SK-N-SH treated with all-trans-retinoic acid at 6 μM for 48 hours (cell line): ENCODE measurements at regions not wholly inside any gene's neighbourhood (a gene's known extent, or its start where the extent isn't known, plus 50 kb on each side); places are given as distances from the start of the nearest gene placed in this dataset.

ENCODE experiments used
- ATAC-seq: fragments of 200-7000 bp; cut with Tn5 transposase; 3 replicates; pipeline ENCODE4 v1.9.1; 2020; ENCODE audit warnings: mild to moderate bottlenecking, moderate library complexity
- ARNTL ChIP-seq: fragments of 450-650 bp; formaldehyde crosslinking; IDR thresholded peaks from 2 replicates; pipeline ENCODE4 v1.5.0; 2020; ENCODE audit warnings: low read depth, mild to moderate bottlenecking, moderate library complexity, borderline replicate concordance
- BACH2 ChIP-seq: fragments of 250-450 bp; sonication (Bioruptor Pico); IDR thresholded peaks from 2 replicates; pipeline ENCODE4 v1.9.0; 2021; ENCODE audit warnings: mild to moderate bottlenecking, borderline replicate concordance
- CREB5 ChIP-seq: fragments of 250-450 bp; sonication (Bioruptor Pico); IDR thresholded peaks from 2 replicates; pipeline ENCODE4 v1.5.1; 2020; ENCODE audit warnings: low read depth, mild to moderate bottlenecking, moderate library complexity
- CSDC2 ChIP-seq: fragments of 250-450 bp; sonication (Bioruptor Pico); IDR thresholded peaks from 2 replicates; pipeline ENCODE4 v1.5.0; 2020; ENCODE audit warnings: mild to moderate bottlenecking, moderate library complexity
- CSRNP3 ChIP-seq: fragments of 250-450 bp; sonication (Bioruptor Pico); IDR thresholded peaks from 2 replicates; pipeline ENCODE4 v1.5.1; 2021; ENCODE audit warnings: mild to moderate bottlenecking, moderate library complexity
- ESRRG ChIP-seq: fragments of 250-450 bp; sonication (Bioruptor Pico); IDR thresholded peaks from 2 replicates; pipeline ENCODE4 v1.6.1; 2021; ENCODE audit warnings: mild to moderate bottlenecking
- GLIS3 ChIP-seq: fragments of 250-450 bp; sonication (Bioruptor Pico); IDR thresholded peaks from 2 replicates; pipeline ENCODE4 v1.5.0; 2020; ENCODE audit warnings: mild to moderate bottlenecking, moderate library complexity
- ISL1 ChIP-seq: fragments of 250-450 bp; sonication (Bioruptor Pico); IDR thresholded peaks from 2 replicates; pipeline ENCODE4 v2.1.2; 2022; ENCODE audit warnings: mild to moderate bottlenecking, moderate library complexity
- OSR1 ChIP-seq: fragments of 250-450 bp; sonication (Bioruptor Pico); IDR thresholded peaks from 2 replicates; pipeline ENCODE4 v1.8.0; 2022; ENCODE audit warnings: moderate library complexity, mild to moderate bottlenecking, inconsistent platforms
- POU6F1 ChIP-seq: fragments of 250-450 bp; sonication (Bioruptor Pico); IDR thresholded peaks from 2 replicates; pipeline ENCODE4 v1.8.0; 2021; ENCODE audit warnings: low read depth, mild to moderate bottlenecking, moderate library complexity, borderline replicate concordance
- PPARA ChIP-seq: fragments of 250-450 bp; sonication (Bioruptor Pico); IDR thresholded peaks from 2 replicates; pipeline ENCODE4 v1.5.0; 2020; ENCODE audit warnings: mild to moderate bottlenecking, borderline replicate concordance
- SNAI2 ChIP-seq: fragments of 250-450 bp; sonication (Bioruptor Pico); IDR thresholded peaks from 2 replicates; pipeline ENCODE4 v1.5.0; 2020; ENCODE audit warnings: mild to moderate bottlenecking, moderate library complexity
- TCF4 ChIP-seq: fragments of 250-450 bp; sonication (Bioruptor Pico); IDR thresholded peaks from 2 replicates; pipeline ENCODE4 v1.8.0; 2021; ENCODE audit warnings: mild to moderate bottlenecking, moderate library complexity, borderline replicate concordance
- TOX ChIP-seq: fragments of 250-450 bp; sonication (Bioruptor Pico); IDR thresholded peaks from 2 replicates; pipeline ENCODE4 v1.8.0; 2021; ENCODE audit warnings: mild to moderate bottlenecking, moderate library complexity, borderline replicate concordance
- TSHZ2 ChIP-seq: fragments of 250-450 bp; sonication (Bioruptor Pico); IDR thresholded peaks from 2 replicates; pipeline ENCODE4 v1.5.0; 2020; ENCODE audit warnings: mild to moderate bottlenecking, moderate library complexity
- ZC3H10 ChIP-seq: fragments of 250-450 bp; sonication (Bioruptor Pico); IDR thresholded peaks from 2 replicates; pipeline ENCODE4 v1.5.1; 2021; ENCODE audit warnings: mild to moderate bottlenecking, moderate library complexity
- ZFP3 ChIP-seq: fragments of 250-450 bp; sonication (Bioruptor Pico); IDR thresholded peaks from 2 replicates; pipeline ENCODE4 v1.5.0; 2020; ENCODE audit warnings: mild to moderate bottlenecking, moderate library complexity
- ZFP30 ChIP-seq: fragments of 450-650 bp; formaldehyde crosslinking; IDR thresholded peaks from 2 replicates; pipeline ENCODE4 v1.5.0; 2022; ENCODE audit warnings: mild to moderate bottlenecking, moderate library complexity
- ZNF565 ChIP-seq: fragments of 450-650 bp; formaldehyde crosslinking; conservative IDR thresholded peaks from 2 replicates; pipeline ENCODE4 v1.5.0; 2020; ENCODE audit warnings: low read depth, mild to moderate bottlenecking, moderate library complexity
- ZNF70 ChIP-seq: fragments of 450-650 bp; formaldehyde crosslinking; IDR thresholded peaks from 2 replicates; pipeline ENCODE4 v1.5.0; 2020; ENCODE audit warnings: mild to moderate bottlenecking, moderate library complexity
- ZNF8 ChIP-seq: fragments of 450-650 bp; formaldehyde crosslinking; IDR thresholded peaks from 2 replicates; pipeline ENCODE4 v1.5.0; 2020; ENCODE audit warnings: mild to moderate bottlenecking, moderate library complexity
- TF ChIP-seq, protein P1 (sequence below): fragments of 250-450 bp; sonication (Bioruptor Pico); IDR thresholded peaks from 2 replicates; pipeline ENCODE4 v1.8.0; 2020; ENCODE audit warnings: mild to moderate bottlenecking, moderate library complexity, borderline replicate concordance

DNA sequence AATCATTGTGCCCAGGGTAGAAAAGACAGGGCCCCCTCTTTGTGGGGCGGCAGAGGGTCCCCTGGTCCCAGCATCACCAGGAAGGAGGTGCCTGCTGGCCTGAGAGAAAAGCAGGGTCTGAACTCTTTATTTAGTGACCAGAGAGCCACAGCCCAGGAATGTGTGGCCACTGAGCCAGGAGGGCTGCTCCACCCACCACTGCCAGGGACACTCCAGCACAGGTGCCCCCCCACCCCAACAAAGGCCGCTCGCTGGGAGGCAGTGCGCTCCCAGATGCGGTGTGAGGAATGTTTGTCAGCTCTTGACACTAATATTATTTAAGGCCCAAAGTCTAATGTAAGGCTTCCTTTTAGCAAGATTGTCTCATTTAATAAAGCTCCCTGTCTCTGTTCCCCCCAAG, 59.6 kb upstream of the ZMIZ1 start (continued):
- no peak for TF ChIP-seq TCF4
- TF ChIP-seq BACH2 (CRISPR knock-in tag): no peak
- TF ChIP-seq ESRRG (CRISPR knock-in tag): no peak
- TF ChIP-seq OSR1 (CRISPR knock-in tag): no peak

DNA sequence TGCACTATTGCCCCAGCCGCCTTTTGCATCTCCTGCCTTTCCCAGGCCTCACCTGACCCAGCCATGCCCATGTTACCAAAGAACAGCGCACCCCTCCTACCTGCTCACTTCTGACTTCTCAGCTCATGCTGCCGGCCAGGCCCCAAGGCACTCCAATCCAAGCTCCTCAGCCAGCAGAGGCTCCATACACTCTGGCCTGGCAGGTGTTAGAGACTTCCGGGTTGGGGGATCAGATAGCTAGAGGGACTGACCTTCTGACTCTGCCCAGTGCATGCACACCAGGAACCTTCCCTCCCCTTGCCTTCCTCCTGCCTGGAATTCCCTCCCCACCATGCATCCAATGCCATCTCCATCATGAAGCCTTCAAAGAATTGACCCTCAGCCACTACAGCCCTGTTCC, 56.2 kb upstream of the ZMIZ1 start:
- ATAC-seq: no peak
- TF ChIP-seq CSDC2 (CRISPR knock-in tag) (no peak), OSR1 (CRISPR knock-in tag) (no peak), ZC3H10 (CRISPR knock-in tag) (no peak), TSHZ2 (CRISPR knock-in tag) (no peak), CREB5 (no peak), ZFP30 (CRISPR knock-in tag) (no peak), PPARA (no peak), BACH2 (CRISPR knock-in tag) (no peak), ZFP3 (no peak), ISL1 (CRISPR knock-in tag) (no peak), ZNF70 (CRISPR knock-in tag) (no peak), POU6F1 (CRISPR knock-in tag) (no peak), ZNF565 (CRISPR knock-in tag) (no peak), ARNTL (CRISPR knock-in tag) (no peak), CSRNP3 (no peak), SNAI2 (CRISPR knock-in tag) (no peak), ZNF8 (CRISPR knock-in tag) (no peak)
- TF ChIP-seq, protein P1, sequence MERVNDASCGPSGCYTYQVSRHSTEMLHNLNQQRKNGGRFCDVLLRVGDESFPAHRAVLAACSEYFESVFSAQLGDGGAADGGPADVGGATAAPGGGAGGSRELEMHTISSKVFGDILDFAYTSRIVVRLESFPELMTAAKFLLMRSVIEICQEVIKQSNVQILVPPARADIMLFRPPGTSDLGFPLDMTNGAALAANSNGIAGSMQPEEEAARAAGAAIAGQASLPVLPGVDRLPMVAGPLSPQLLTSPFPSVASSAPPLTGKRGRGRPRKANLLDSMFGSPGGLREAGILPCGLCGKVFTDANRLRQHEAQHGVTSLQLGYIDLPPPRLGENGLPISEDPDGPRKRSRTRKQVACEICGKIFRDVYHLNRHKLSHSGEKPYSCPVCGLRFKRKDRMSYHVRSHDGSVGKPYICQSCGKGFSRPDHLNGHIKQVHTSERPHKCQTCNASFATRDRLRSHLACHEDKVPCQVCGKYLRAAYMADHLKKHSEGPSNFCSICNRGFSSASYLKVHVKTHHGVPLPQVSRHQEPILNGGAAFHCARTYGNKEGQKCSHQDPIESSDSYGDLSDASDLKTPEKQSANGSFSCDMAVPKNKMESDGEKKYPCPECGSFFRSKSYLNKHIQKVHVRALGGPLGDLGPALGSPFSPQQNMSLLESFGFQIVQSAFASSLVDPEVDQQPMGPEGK: no peak

DNA sequence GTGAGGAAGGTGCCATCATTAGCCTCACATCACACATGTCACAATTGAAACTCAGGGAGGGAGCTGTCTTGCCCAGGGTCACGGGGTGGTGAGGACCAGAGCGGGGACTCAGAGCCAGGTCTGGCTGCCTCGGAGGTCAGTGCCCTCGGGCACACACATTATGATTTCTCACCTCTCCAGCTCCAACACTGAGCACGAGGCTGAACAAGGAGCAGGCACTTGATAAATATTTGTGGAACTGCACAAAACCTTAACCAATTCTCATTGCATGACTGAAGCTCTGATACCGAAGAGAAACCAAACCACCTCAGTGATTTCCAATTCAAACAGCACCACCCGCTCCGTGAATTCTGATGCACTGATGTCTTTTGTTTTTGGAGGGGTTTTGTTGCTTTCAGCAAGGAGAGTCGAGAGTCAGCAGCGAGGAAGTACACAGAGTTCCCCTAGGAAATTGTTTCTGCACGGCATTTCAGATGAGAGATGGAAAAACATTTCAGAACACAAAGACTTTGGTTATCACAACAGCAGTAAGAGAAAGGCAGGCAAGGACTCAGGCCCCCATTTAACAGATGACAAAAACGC, 55.3 kb upstream of the ZMIZ1 start:
- TF ChIP-seq ISL1 (CRISPR knock-in tag) (no peak), CREB5 (no peak), ZNF8 (CRISPR knock-in tag) (no peak), ZNF565 (CRISPR knock-in tag) (no peak), TSHZ2 (CRISPR knock-in tag) (no peak), GLIS3 (no peak), TOX (CRISPR knock-in tag) (no peak), ZFP30 (CRISPR knock-in tag) (no peak), SNAI2 (CRISPR knock-in tag) (no peak)
- TF ChIP-seq, protein P1: no peak
- no peak for ATAC-seq
